ENCODE measurements at regions not wholly inside any gene's neighbourhood (a gene's known extent, or its start where the extent isn't known, plus 50 kb on each side); places are given as distances from the start of the nearest gene placed in this dataset.

GRCh38 chr1:209250861-209251636 lies 332.5 kb upstream of the CAMK1G start:
- H3K4me1 ChIP-seq (ENCODE audit: control insufficient read depth, insufficient read depth, low read length), result no peaks in the 10 kb centered on the region

DNA sequence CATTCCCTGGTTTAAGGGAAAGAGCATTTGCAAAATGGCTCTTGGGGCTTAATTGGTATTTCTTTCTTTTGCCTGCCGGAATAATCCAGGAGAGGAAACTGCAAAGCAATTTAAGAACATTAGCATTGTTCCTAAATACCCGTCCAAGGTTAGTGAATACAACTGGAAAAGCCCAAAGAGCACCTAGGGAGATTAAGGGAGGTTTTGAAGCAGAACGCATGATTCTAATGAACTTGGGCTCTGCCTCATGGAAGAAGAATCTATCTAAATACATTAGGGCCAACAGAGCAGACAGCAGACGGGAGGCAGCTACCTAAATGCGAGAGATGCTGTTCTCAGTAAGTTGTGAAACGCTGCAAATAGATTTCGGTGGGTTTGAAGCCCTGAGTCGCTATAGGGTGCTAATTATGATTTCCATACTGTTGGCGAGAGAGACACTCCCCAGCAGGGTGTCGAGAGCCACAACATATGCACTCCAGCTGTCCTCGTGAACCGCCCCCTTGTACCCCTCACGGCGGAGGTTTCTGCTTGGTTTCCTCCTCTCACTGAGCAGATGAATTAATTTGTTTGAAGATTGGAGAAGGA lies 326.7 kb upstream of the CAMK1G start:
- POLR2A ChIA-PET, result no interaction called here
- Histone ChIP-seq H3K4me3 (ENCODE audit: low read depth, low read length) (no peak overlapping the region), H3K4me1 (ENCODE audit: control insufficient read depth, insufficient read depth, low read length) (no peaks in the 10 kb centered on the region), H3K27ac (ENCODE audit: extremely low read depth, low read depth, low read length) (no peak overlapping the region), H3K36me3 (ENCODE audit: control insufficient read depth in 2 of 2, insufficient read depth in 1 of 2, low read length in 2 of 2) (no peaks in the 10 kb centered on the region), H3K9me3 (ENCODE audit: control insufficient read depth, insufficient read depth, low read depth, low read length) (no peaks in the 10 kb centered on the region)
- CTCF ChIA-PET, result no interaction called here
- TF ChIP-seq, protein P1, sequence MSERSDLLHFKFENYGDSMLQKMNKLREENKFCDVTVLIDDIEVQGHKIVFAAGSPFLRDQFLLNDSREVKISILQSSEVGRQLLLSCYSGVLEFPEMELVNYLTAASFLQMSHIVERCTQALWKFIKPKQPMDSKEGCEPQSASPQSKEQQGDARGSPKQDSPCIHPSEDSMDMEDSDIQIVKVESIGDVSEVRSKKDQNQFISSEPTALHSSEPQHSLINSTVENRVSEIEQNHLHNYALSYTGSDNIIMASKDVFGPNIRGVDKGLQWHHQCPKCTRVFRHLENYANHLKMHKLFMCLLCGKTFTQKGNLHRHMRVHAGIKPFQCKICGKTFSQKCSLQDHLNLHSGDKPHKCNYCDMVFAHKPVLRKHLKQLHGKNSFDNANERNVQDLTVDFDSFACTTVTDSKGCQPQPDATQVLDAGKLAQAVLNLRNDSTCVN (tag by site-specific recombination; optimal IDR thresholded peaks at IDR 0.05), result no peak
- TF ChIP-seq ZNF391 (tag by site-specific recombination; IDR thresholded peaks at IDR 0.05; ENCODE audit: borderline replicate concordance, low read depth) (no peak), ZNF324 (tag by site-specific recombination; IDR thresholded peaks at IDR 0.05) (no peak), ZNF654 (tag by site-specific recombination; IDR thresholded peaks at IDR 0.05; ENCODE audit: low read depth) (no peak)

More at GRCh38 chr1:209250861-209251636, 332.5 kb upstream of the CAMK1G start:
- CTCF ChIA-PET, result interaction anchor here (0.6 to 1.1 kb wide), 3 partner anchors 27 to 49 kb away, joined by 3 read pairs; no protein-coding TSS in a partner anchor
- Histone ChIP-seq H3K4me3 (ENCODE audit: low read depth, low read length) (no peak overlapping the region), H3K9me3 (ENCODE audit: control insufficient read depth, insufficient read depth, low read depth, low read length) (no peaks in the 10 kb centered on the region), H3K27ac (ENCODE audit: extremely low read depth, low read depth, low read length) (no peak overlapping the region), H3K36me3 (ENCODE audit: control insufficient read depth in 2 of 2, insufficient read depth in 1 of 2, low read length in 2 of 2) (no peaks in the 10 kb centered on the region)
- TF ChIP-seq ZNF394 (tag by site-specific recombination; IDR thresholded peaks at IDR 0.05; ENCODE audit: borderline replicate concordance) (no peak), ZBTB10 (tag by site-specific recombination; IDR thresholded peaks at IDR 0.05) (no peak)
- POLR2A ChIA-PET, result no interaction called here

DNA sequence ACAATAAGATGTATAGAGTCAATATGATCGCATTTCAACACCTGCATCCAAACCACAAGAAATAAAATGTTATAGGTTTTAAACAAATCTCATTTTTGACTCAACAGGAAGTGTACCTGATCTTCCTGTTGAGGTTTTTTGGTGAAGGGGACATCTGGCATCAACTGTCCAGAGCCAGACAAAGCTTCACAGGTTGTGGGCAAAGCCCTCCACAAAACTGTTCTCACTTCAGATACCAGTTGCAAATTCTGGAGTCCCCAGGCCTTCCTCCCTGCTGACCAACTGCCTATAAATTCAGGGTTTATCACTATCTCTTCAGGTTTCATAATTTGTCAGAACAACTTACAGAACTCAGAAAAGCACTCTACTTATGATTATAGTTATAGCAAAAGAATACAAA lies 326.1 kb upstream of the CAMK1G start:
- POLR2A ChIA-PET, result no interaction called here
- no peak overlapping the region for H3K4me3 ChIP-seq (ENCODE audit: low read depth, low read length)
- CTCF ChIA-PET, result no interaction called here
- TF ChIP-seq OVOL3 (tag by site-specific recombination; IDR thresholded peaks at IDR 0.05), result no peak
- TF ChIP-seq SP7 (tag by site-specific recombination; IDR thresholded peaks at IDR 0.05), result no peak
- TF ChIP-seq ZNF521 (tag by site-specific recombination; IDR thresholded peaks at IDR 0.05), result no peak
- no peak for TF ChIP-seq SP2 (tag by site-specific recombination; IDR thresholded peaks at IDR 0.05)
- TF ChIP-seq ZNF433 (tag by site-specific recombination; IDR thresholded peaks at IDR 0.05; ENCODE audit: low read depth), result no peak
- no peak for TF ChIP-seq ZNF580 (tag by site-specific recombination; IDR thresholded peaks at IDR 0.05)
- no peak for TF ChIP-seq ZNF169 (tag by site-specific recombination; IDR thresholded peaks at IDR 0.05)
- TF ChIP-seq ZBTB44 (tag by site-specific recombination; IDR thresholded peaks at IDR 0.05), result no peak
- TF ChIP-seq REPIN1 (tag by site-specific recombination; IDR thresholded peaks at IDR 0.05; ENCODE audit: low read depth), result no peak
- TF ChIP-seq ZNF629 (tag by site-specific recombination; IDR thresholded peaks at IDR 0.05), result no peak
- TF ChIP-seq ZNF266 (tag by site-specific recombination; IDR thresholded peaks at IDR 0.05; ENCODE audit: low read depth), result no peak
- TF ChIP-seq, protein P2, sequence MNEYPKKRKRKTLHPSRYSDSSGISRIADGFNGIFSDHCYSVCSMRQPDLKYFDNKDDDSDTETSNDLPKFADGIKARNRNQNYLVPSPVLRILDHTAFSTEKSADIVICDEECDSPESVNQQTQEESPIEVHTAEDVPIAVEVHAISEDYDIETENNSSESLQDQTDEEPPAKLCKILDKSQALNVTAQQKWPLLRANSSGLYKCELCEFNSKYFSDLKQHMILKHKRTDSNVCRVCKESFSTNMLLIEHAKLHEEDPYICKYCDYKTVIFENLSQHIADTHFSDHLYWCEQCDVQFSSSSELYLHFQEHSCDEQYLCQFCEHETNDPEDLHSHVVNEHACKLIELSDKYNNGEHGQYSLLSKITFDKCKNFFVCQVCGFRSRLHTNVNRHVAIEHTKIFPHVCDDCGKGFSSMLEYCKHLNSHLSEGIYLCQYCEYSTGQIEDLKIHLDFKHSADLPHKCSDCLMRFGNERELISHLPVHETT (tag by site-specific recombination; IDR thresholded peaks at IDR 0.05), result no peak
- no peak for TF ChIP-seq ZSCAN4 (tag by site-specific recombination; IDR thresholded peaks at IDR 0.05)
- TF ChIP-seq ZBTB6 (tag by site-specific recombination; IDR thresholded peaks at IDR 0.05), result no peak
- no peaks in the 10 kb centered on the region for H3K36me3 ChIP-seq (ENCODE audit: control insufficient read depth in 2 of 2, insufficient read depth in 1 of 2, low read length in 2 of 2)
- no peaks in the 10 kb centered on the region for H3K4me1 ChIP-seq (ENCODE audit: control insufficient read depth, insufficient read depth, low read length)
- H3K27ac ChIP-seq (ENCODE audit: extremely low read depth, low read depth, low read length), result no peak overlapping the region
- H3K9me3 ChIP-seq (ENCODE audit: control insufficient read depth, insufficient read depth, low read depth, low read length), result no peaks in the 10 kb centered on the region
